Endothelial cell of umbilical vein (primary cell): ENCODE measurements at regions not wholly inside any gene's neighbourhood (a gene's known extent, or its start where the extent isn't known, plus 50 kb on each side); places are given as distances from the start of the nearest gene placed in this dataset.
A peak's percentile ranks its signal among the peaks of the same experiment; 100 is the strongest.

Experiments used
- BruUV-seq: library from RNA; stranded (reverse); fragments of 400-500 nt; replicated peaks from 2 replicates; lab custom pipeline; 2021; lab: Mats Ljungman, UMichigan
- CTCF ChIA-PET: fragments of 300-600, 350-600 bp; sonication (Branson Sonifier 250); formaldehyde crosslinking; loops from one replicate; lab custom pipeline; 2021; ENCODE audit warnings: antibody characterized with exemption, inconsistent platforms; lab: Charles Lee
- POLR2A ChIA-PET: fragments of 300-600, 350-600 bp; sonication (Branson Sonifier 250); formaldehyde crosslinking; loops from one replicate; lab custom pipeline; 2021; ENCODE audit warnings: antibody characterized with exemption, inconsistent platforms; lab: Charles Lee
- DNase-seq: peaks from one replicate; pipeline ENCODE4 v3.0.0-alpha.2; 2011; ENCODE audit warnings: low read depth, low spot score
- FAIRE-seq: peaks from 2 replicates; lab custom pipeline; 2011; peaks lifted over from hg19 to GRCh38; lab: Jason Lieb, UNC
- H2AFZ ChIP-seq: 2 replicates; pipeline ENCODE4 v1.6.0; 2012; ENCODE audit warnings: low read depth, low read length, control low read depth, inconsistent platforms
- H3K27ac ChIP-seq: 2 replicates; pipeline ENCODE4 v1.5.1; 2011; ENCODE audit warnings: low read depth, mild to moderate bottlenecking, control low read depth, low read length, moderate library complexity; ENCODE audit not compliant: insufficient read depth
- H3K27me3 ChIP-seq, 2 experiments: 2 replicates each; pipeline versions ENCODE4 v1.6.0 to v1.6.1; 2011; ENCODE audit warnings: low read length in 2 of 2, mixed read lengths in 1 of 2; ENCODE audit not compliant: control insufficient read depth in 2 of 2, insufficient read depth in 2 of 2
- H3K36me3 ChIP-seq, 2 experiments: 2 replicates in 1 of 2; 3 replicates in 1 of 2; pipeline ENCODE4 v1.5.1; 2011; ENCODE audit warnings: low read length in 2 of 2, mild to moderate bottlenecking in 1 of 2, moderate library complexity in 1 of 2; ENCODE audit not compliant: control insufficient read depth in 2 of 2, insufficient read depth in 2 of 2; ENCODE audit errors: extremely low read depth in 1 of 2
- H3K4me1 ChIP-seq: 3 replicates; pipeline ENCODE4 v1.5.1; 2011; ENCODE audit warnings: mild to moderate bottlenecking, low read length; ENCODE audit not compliant: control insufficient read depth, insufficient read depth; ENCODE audit errors: extremely low read depth
- H3K4me2 ChIP-seq: 2 replicates; pipeline ENCODE4 v1.6.1; 2011; ENCODE audit warnings: low read length, control low read depth, mixed read lengths; ENCODE audit not compliant: insufficient read depth
- H3K4me3 ChIP-seq, 3 experiments: fragments of 200-600 bp in 1 of 3; sonication (generic), shearing (Covaris generic) in 1 of 3; replicated peaks in 1 of 3; 2 replicates each; pipeline ENCODE4 v1.5.1; 2011 to 2016; ENCODE audit warnings: control low read depth in 3 of 3, low read length in 3 of 3, mild to moderate bottlenecking in 2 of 3, inconsistent platforms in 1 of 3, low read depth in 1 of 3, moderate library complexity in 1 of 3; ENCODE audit not compliant: insufficient read depth in 1 of 3
- H3K79me2 ChIP-seq: 2 replicates; pipeline ENCODE4 v1.6.0; 2012; ENCODE audit warnings: low read length, inconsistent platforms; ENCODE audit not compliant: control insufficient read depth, insufficient read depth
- H3K9ac ChIP-seq: replicated peaks from 2 replicates; pipeline ENCODE3; 2011; ENCODE audit warnings: low read length, control low read depth; ENCODE audit not compliant: insufficient read depth; ENCODE audit errors: extremely low read depth
- H3K9me1 ChIP-seq: replicated peaks from 3 replicates; pipeline ENCODE4 v1.6.0; 2011; ENCODE audit warnings: mild to moderate bottlenecking, low read length; ENCODE audit not compliant: control insufficient read depth, insufficient read depth; ENCODE audit errors: extremely low read depth
- H3K9me3 ChIP-seq: replicated peaks from 2 replicates; pipeline ENCODE4 v1.5.1; 2012; ENCODE audit warnings: low read length, inconsistent platforms; ENCODE audit not compliant: control insufficient read depth, insufficient read depth
- H4K20me1 ChIP-seq: replicated peaks from 2 replicates; pipeline ENCODE3; 2011; ENCODE audit warnings: mild to moderate bottlenecking, low read length; ENCODE audit not compliant: control insufficient read depth, insufficient read depth; ENCODE audit errors: extremely low read depth
- FOS ChIP-seq: IDR thresholded peaks from 2 replicates; pipeline ENCODE4 v1.6.1; 2011; ENCODE audit warnings: mild to moderate bottlenecking, low read length, moderate library complexity, borderline replicate concordance; ENCODE audit not compliant: insufficient read depth
- GATA2 ChIP-seq: IDR thresholded peaks from 2 replicates; pipeline ENCODE4 v1.7.0; 2011; ENCODE audit warnings: low read depth, mild to moderate bottlenecking, moderate library complexity, mixed read lengths, low read length; ENCODE audit not compliant: insufficient read length, insufficient read depth
- JUN ChIP-seq: IDR thresholded peaks from 2 replicates; pipeline ENCODE4 v1.6.1; 2011; ENCODE audit warnings: borderline replicate concordance, low read depth; ENCODE audit not compliant: insufficient read length, insufficient read depth
- POLR2AphosphoS5 ChIP-seq: IDR thresholded peaks from 2 replicates; pipeline ENCODE4 v1.6.1; 2012; ENCODE audit warnings: low read depth, mild to moderate bottlenecking, control low read depth, low read length, moderate library complexity; ENCODE audit not compliant: insufficient read depth
- dilution Hi-C: fragments of 300-500 bp; cut with MboI; formaldehyde crosslinking; loops from one replicate; pipeline ENCODE4 v1.15.0; 2019; ENCODE audit warnings: low sequenced_read_pairs; ENCODE audit not compliant: extremely low pct_ligation_motif_present
- intact Hi-C: fragments of 100-400 bp; cut with micrococcal nuclease; formaldehyde crosslinking; loops from one replicate; pipeline ENCODE4 v1.10.0; 2022
- TF ChIP-seq, protein P1 (sequence below): IDR thresholded peaks from 2 replicates; pipeline ENCODE4 v1.6.1; 2011; ENCODE audit not compliant: insufficient read depth, insufficient read length

- dilution Hi-C loops = no loop called here
- no peaks in the 10 kb centered on the region for H3K36me3 ChIP-seq
- H3K9ac ChIP-seq = peak overlapping the region; percentile 14
- no TSS peak for BruUV-seq
- H2AFZ ChIP-seq = peak overlapping the region; percentile 1
- H3K4me1 ChIP-seq = peaks cover 48% of the 10 kb centered on the region
- no peaks in the 10 kb centered on the region for H3K9me1 ChIP-seq
- H4K20me1 ChIP-seq = no peaks in the 10 kb centered on the region
- H3K27me3 ChIP-seq = no peaks in the 10 kb centered on the region
- FAIRE-seq = peak; percentile 98
- TF ChIP-seq GATA2 (peak; percentile 30), JUN (peak; percentile 38), FOS (peak; percentile 76)
- TF ChIP-seq, protein P1, sequence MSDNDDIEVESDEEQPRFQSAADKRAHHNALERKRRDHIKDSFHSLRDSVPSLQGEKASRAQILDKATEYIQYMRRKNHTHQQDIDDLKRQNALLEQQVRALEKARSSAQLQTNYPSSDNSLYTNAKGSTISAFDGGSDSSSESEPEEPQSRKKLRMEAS = no peak
- peak overlapping the region; percentile 20 for H3K4me2 ChIP-seq
- H3K79me2 ChIP-seq = no peaks in the 10 kb centered on the region
- DNase-seq = peak; percentile 72
- H3K27ac ChIP-seq = peak overlapping the region; percentile 78
- H3K9me3 ChIP-seq = no peaks in the 10 kb centered on the region
- POLR2A ChIA-PET = no interaction called here
- H3K4me3 ChIP-seq = no peak overlapping the region
- intact Hi-C loops = no loop called here
- CTCF ChIA-PET = interaction anchor here (0.7 to 1.1 kb wide), 2 partner anchors 81 to 312 kb away, joined by 3 read pairs; no protein-coding TSS in a partner anchor
Measured at GRCh38 chr1:29711582-29712283, 475.4 kb downstream of the PTPRU start.

- intact Hi-C loops = loop anchor here (1.0 to 2.0 kb wide), 4 partner anchors 21 to 473 kb away; partner anchors contain the start of gene PTPRU
- POLR2A ChIA-PET = no interaction called here
- H2AFZ ChIP-seq = peak overlapping the region; percentile 27
Measured at GRCh38 chr1:29709704-29710280, 473.5 kb downstream of the PTPRU start.

More at GRCh38 chr1:29709704-29710280, 473.5 kb downstream of the PTPRU start:
- DNase-seq (peak; percentile 83), FAIRE-seq (peak; percentile 96)
- no peaks in the 10 kb centered on the region for H3K9me3 ChIP-seq
- CTCF ChIA-PET = interaction anchor here (0.7 to 2.7 kb wide), 13 partner anchors 9 to 671 kb away, joined by 3 to 20 read pairs (median 3); no protein-coding TSS in a partner anchor
- H3K9ac ChIP-seq = peak overlapping the region; percentile 47
- H4K20me1 ChIP-seq = no peaks in the 10 kb centered on the region
- TF ChIP-seq GATA2 = peak; percentile 2
- peak; percentile 86 for TF ChIP-seq JUN
- TF ChIP-seq POLR2AphosphoS5 = no peak
- peaks cover 7 to 8% of the 10 kb centered on the region in 2 experiments for H3K27me3 ChIP-seq
- BruUV-seq = TSS peak; percentile 74
- no peaks in the 10 kb centered on the region for H3K9me1 ChIP-seq
- peak overlapping the region; percentile 95 for H3K27ac ChIP-seq
- H3K36me3 ChIP-seq = no peaks in the 10 kb centered on the region
- dilution Hi-C loops = no loop called here
- H3K79me2 ChIP-seq = no peaks in the 10 kb centered on the region
- no peak overlapping the region for H3K4me3 ChIP-seq
- peaks cover 48% of the 10 kb centered on the region for H3K4me1 ChIP-seq
- peak overlapping the region; percentile 13 for H3K4me2 ChIP-seq
